ENCODE measurements at regions not wholly inside any gene's neighbourhood (a gene's known extent, or its start where the extent isn't known, plus 50 kb on each side); places are given as distances from the start of the nearest gene placed in this dataset.

- no peak for TF ChIP-seq ZNF274 (IDR thresholded peaks at IDR 0.05; ENCODE audit: borderline replicate concordance, extremely low read depth, low read length)
- TF ChIP-seq EP300 (IDR thresholded peaks at IDR 0.05; ENCODE audit: borderline replicate concordance in 1 of 2, low read depth in 2 of 2, low read length in 2 of 2), result no peak
- no peak for TF ChIP-seq SRF (IDR thresholded peaks at IDR 0.05; ENCODE audit: low read depth, low read length)
- TF ChIP-seq CTCF (IDR thresholded peaks at IDR 0.05; ENCODE audit: control extremely low read depth in 1 of 3, insufficient read depth in 1 of 3, low read depth in 1 of 3, low read length in 3 of 3), result no peak
- no peak for TF ChIP-seq EZH2 (IDR thresholded peaks at IDR 0.05; ENCODE audit: low read depth, low read length, severe bottlenecking)
These were observed 99.2 kb downstream of the EDN3 start for GRCh38 chr20:59399426-59400099.
